Stimulated activated CD4-positive, alpha-beta T cell treated with anti-CD3 and anti-CD28 coated beads, Interleukin-1b, Interleukin-23, amount 100 ng/mL, for 1 hour (primary cell): ENCODE measurements at regions not wholly inside any gene's neighbourhood (a gene's known extent, or its start where the extent isn't known, plus 50 kb on each side); places are given as distances from the start of the nearest gene placed in this dataset.

Experiments used
- DNase-seq, 2 donors: peaks; one replicate each; pipeline ENCODE4 v3.0.0-alpha.2; 2020; ENCODE audit warnings: low read depth in 2 of 2

DNA sequence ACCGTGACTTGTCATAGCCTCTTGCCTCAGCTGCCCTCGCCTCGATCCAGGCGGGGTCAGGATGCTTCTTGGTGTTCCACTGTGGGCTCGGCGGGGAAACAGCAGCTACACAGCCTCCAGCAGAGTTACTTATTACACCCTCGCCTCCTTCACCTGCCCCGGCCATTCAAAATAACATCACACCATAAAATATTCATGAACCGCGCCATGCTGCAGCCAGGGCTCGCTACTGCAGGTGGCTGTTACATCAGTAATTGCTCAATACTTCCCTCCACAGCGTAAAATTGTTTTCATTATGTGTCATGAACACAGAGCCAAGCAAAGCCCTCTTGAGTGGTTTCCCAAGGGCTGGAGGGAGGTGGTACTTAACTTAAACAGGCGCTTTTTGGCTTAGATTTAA, 241.5 kb upstream of the SP8 start:
- DNase-seq: no peak

DNA sequence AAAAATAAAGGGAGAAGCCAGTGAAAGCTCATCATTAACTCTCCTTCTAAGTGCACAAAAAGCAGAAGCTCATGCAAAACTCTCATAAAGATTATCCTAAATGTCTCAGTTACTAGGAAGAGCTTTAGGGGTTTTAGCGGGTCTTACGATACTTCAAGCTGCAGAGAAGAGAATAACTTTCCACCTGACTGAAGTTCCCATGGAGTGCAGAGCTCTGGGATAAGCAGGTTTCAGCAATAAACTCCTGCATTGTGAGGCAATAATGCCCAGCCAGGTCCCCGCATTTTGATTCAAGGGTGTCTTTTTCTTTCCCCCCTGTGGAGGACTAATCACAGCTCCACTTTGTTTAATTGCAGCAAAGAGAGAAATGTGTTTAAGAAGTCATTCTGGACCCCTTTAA, 241.9 kb upstream of the SP8 start:
- no peak for DNase-seq

DNA sequence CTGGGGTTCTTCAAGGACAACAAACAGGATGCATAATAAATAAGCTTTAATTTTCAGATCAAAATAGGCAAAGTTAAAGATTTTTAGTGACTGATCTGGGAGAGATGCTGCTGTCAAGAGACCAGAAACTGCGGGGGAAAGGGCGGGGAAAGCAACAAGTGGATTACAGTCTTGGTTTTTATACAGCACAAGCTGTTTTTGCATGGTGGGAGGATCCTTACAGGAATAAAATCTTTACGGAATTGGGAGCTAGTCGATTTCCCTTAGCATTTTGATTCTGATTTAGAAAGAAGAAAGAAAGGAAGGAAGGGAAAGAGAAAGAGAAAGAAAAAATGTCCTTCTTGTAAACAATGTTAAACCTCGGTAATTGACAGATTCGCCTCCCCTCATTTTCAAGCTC, 242.3 kb upstream of the SP8 start:
- no peak for DNase-seq

DNA sequence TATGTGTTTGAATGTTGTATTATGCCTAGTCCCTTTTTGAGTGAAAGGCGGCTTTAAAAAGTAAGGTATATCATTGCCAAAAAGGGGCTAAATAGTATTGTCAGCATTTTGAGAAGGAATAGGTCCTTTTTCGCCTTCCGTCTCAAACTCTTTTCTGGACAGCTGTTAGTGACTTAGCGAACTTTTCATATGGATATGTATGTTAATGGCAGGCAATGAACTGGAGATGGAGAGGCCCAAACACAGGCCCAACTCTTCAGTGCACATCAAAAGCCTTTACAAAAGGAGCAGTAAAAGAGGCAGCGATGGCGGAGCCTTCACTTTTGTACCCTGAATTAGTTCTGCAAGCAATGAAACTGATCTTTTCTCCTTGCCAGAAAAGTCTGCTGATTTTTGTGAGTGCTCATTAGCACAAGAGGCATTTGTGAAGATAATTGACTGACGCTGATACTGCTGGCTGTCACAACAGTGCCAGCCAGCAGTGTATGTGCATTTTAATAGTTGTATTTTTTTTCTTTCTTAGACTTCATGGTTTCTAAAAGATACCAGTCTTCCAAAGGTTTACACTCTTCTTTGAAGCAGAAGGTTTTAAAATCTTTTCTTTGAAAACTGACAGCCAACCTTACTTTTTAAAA, 243.7 kb upstream of the SP8 start:
- no peak for DNase-seq

DNA sequence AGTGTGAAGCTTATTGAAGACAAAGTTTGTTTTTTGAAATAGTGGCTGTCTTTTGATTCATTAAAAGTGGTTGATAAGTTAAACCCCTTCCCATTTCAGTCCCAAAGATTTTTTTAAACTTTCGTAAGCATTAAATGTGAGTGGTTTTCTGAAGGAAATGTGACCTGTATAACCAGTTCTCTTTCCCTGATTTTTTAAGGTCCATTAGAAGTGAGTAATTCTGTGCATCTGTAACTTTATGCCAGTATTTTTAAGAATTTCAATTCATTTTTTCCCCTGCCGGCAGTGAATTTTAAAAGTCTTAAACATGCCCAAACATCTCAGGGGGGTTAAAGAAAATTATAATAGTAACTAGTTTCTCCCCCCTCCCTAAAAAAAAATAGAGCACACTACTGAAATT, 254.6 kb upstream of the SP8 start:
- DNase-seq: no peak

DNA sequence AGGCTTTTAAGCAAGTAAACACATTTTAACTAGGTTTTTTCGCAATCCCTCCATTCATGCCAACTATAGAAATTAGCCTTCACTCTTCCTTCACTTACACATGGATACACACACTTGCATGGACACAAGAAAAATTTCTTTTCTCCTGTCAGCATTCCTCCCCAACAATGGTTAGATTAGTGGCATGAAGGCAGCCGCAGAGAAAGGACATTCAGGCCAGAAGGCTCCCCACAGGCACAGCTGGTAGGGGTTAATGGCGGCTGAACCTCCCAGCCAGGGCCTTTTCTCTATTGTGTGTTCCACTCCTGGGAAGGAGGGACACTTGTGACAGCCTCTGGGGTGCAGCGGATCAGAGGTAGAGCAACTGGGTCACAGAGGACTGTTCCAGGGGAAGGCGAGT, 255.0 kb upstream of the SP8 start:
- DNase-seq: no peak

DNA sequence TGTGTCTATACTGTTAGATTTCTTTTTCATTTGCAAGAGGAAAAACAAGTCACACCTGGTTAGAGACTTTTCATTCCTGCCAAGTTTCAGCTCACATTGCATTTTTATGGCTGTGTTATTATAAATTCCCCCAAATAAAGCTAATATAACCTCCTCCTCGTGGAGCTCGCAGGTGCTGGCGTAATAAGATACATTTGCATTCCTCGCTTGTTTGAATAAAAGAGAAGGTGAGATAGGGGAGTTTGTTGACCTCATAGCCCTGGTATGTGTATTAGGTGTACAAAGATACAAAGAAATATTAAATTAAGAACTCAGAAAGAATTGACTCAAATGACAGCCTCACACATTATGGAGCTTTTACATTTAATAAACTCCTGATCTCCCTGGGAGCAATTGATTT, 257.7 kb upstream of the SP8 start:
- no peak for DNase-seq

DNA sequence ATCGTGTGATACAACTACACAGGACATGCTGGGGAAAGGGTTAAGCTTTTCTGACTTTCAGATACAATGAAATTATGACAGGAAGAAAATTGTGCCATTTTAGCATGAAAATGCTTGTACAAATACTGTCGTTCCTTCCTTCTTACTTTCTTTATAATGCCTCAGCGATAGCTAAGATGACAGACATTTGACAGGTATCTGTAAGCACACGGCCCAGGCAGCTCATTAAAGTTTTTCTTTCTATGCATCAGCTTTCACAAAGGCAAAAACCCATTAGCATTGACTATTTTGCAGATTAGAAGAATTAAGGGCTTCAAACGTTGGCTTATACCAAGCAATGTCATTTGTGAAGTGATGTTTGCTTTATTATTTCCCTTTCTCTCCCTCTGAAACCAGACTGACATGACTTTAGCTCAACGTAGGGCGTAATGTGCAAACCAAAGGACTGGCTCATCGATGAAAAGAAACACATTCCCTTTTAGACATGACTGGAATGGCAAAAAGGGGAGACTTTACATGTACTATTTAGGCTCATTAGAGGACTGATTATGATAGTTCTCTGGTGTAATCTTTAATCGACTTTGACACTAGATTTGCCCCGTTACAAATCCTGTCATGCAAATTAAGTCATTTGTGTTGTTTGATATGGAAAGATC, 258.4 kb upstream of the SP8 start:
- no peak for DNase-seq

DNA sequence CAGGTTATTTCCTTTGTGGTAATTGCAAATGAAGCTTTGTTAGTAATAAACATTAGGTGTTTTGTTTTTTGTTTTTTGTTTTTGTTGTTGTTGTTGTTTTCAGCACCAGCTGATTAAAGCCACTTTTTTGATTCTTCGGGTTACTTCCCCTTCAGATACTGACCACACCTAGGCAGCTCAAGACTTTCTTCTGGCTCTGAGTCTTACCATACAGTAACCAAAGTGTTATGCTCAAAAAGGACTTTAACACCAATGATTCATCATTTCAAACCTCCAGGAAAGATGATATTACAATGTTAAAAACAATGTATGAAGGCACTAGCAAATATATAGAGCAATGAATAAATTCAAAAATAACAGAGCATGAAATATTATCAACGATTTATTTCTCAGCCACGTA, 265.2 kb upstream of the SP8 start:
- DNase-seq: no peak

DNA sequence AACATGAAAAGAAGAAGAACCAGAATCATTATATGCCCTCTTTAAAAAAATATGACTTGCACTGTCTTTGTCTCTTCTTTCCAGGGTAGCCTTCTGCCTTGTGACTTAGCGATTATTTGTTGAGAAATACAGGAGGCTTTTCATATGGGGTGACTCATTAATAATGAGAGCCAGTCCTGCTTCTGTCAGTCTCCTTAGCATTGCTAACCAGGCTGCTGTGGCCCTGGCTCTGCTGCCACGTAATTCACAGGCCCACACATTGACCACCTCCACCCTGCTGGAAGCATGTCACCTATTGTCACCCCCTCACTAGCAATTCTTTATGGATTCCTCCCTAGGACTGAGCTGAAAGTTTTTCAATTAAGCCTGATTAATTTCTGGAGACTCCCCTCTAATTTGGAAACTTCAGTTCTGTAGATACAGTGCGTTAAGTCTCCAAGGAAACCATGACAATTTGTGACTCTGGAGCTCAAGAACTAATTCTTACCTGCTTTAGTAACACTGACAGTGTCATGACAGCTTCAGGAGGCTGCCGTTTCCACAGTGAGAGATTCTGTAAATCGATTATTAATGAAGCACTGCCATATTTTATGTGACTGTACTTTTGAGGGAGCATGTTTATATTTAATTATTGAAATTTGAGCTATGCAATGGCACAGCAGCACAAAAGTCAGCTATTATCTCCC, 267.9 kb upstream of the SP8 start:
- no peak for DNase-seq

DNA sequence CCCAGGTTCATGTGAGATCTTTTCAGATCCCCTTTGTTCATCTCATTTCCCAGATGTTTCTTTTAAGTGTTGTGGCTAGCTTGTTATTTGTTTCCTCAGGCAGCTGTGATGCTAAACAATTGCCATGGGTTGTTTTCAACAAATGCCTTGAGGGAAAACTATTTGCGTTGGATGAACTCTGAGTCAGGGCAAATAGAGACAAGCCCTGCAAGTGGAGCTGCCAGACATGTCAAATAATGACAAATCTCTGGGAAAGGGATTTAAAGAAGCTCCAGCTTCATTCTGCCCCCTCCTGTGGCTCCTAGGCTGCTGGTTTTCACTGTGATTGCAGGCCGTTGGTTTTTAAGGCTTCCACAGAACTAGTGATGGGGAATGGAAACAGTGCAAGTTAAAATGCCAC, 272.4 kb upstream of the SP8 start:
- DNase-seq: no peak

DNA sequence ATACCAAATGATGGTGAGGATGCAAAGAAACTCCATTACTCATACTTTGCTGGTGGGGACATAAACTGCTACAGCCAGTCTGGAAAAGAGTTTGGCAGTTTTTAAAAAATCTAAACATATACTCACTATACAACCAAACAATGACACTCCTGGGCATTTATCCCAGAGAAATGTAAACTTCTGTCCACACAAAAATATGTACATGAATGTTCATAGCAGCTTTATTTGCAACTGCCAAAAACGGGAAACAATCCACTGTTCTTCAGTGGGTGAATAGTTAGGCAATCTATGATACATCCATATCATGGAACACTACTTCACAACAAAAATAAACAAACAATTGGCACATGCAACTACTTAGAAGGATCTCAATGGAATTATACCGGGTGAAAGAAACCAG, 276.4 kb upstream of the SP8 start:
- DNase-seq: no peak

DNA sequence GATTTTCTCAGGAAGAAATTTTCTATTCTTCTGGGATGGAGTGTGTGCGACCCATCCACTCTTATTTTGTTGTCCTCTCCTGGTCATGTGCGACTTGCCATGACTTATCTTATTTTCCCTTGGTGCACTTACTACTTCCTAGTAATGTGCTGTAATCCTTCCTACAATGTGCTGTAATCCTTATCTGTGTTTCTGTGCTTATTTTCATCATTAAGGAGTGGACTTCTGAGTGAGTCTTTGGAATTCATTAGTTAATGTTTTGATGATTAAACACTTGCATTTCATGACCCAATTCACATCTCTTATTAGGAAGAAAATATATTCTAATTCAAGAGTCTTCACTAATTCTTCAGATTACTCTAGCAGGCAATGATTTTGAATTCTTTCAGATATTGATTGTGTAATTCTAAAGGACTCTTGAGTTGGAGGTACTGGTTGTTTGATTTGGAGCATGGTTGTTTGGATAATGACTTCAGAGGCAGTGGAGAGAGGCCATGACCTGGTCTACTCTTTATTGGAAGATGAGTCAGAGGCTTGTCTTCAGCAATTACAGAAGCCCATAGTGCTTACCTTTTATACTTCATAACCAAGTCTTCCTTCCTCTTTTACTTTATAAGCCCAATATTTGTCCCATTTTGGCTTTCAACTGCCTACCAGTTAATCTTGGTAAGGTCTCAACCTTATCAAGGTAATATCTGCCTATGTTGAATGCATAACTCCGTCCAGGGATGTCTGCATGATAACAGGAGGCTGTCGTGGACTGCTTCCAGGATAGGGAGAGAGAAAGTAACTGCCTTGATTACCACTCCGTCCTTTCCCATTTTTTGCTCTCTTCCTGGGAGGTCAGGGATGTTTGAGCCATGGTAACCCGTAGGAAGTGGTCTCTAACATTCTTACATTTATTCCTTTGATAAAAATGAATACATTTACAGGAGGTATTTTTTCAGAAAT, 278.3 kb upstream of the SP8 start:
- no peak for DNase-seq

DNA sequence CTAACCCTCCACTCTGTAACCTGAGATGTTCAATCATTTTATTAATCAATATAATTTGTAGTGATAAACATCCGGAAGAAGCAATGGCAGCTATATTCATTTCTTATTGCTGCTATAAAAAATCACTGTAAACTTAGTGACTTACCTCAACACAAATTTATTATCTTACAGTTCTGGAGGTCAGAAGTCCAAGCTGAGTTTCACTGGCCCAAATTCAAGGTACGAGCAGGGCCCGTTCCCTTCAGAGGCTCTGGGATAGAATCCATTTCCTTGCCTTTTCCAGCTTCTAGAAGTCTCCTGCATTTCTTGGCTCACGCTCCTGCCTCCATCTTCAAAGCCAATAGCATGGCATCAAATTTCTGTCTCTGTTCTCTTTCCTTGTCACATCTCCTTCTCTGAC, 279.5 kb upstream of the SP8 start:
- DNase-seq: no peak

DNA sequence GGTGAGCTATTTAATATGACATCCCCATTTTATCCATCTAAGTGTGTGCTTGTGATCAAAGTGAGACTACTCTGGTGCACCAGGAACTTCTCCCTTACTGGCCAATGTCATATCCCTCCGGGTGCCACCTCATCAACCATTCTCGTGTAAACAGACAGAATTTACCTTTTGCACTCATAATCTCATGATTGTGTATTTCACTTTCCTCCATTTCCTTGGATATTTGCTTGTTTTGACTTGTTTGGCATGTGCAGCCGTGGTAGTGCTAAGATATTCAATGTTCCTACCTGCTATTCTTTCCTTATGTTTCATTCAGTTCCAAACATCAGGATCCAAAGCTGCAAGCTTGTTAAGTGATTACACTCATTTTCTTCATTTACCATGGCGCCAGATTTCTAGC, 280.5 kb upstream of the SP8 start:
- DNase-seq: no peak

DNA sequence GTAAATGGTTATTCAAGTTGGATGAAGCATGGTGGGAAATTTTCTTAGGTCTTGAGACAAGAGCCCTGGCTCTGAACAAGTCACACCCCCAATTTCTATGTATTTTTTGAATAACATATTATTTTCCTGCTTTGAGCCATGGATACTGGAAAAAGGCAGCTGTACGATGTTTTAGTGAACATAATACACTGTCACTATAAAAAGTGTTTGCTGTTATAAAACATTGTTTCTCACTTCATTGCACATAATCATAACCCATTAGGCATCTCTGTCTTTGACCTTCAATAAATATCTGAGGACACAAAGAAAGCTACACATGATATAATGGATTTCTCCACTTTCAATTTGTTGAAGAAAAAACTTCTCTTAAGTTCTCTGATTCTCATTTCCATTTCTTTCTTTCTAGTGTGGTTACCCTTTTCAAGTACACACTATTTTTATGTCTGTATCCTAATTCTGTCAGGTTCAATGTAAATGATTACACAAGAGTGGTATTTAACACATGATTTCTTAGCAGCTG, 283.9 kb upstream of the SP8 start:
- DNase-seq: no peak

DNA sequence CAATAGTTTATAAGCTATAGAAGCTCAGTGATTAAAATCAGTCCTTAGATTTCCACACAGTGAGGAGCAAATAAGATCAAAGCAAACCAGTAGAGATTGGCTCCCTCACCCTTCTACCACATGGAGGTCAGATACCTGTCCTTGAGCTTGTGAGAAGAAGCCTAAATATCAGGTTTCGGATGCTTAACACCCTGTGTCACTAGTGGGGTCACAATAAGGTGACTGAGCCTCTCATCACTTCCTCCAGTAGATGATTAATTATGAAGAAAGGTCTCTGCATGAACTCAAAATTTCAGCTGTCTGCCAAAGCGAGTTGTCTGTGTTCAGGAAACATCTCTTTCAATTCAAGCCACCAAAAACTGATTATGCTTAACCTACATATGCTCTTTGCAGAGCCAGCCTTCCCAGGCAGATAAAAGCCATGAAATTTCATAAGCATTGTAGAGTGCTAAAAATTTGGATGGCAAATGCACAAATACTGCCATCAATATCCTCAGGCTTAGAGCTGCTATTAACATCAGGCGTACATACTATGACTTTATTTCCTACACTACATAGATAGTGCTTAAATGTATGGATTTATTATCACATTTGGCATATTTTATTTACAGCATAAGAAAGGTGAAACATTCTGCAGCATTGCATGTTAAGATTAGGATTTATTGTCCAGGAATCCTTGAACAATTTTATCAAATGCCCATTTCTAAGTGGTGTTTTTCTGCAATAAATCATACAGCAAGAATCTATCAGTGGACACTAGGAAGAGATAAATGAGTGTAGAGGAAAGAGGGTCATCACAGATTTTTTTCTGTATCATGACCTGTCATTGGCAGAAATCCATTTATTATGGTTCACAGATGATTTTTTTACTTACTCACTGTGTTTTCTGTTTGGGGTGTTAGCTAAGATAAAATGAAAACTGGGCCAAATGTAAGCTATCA, 285.1 kb upstream of the SP8 start:
- DNase-seq: no peak

DNA sequence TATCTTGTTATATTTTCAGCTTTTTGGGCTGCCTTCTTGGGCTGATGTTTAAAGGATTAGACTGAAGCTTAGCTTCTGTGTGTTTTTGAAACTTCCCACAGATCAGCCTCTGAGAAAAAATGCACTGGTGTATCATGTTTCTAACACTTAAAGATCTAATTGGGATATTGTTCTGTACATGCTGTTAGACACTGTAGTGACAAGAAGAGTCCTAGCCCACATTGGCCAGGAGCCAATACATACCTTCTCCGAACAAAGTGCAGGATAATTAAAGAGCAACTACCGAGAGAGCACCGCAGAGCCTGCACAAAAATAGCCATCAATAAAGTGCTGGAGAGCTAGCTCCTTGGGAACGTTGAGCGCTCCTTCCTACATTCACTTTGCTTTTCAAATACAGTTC, 289.4 kb upstream of the SP8 start:
- no peak for DNase-seq

DNA sequence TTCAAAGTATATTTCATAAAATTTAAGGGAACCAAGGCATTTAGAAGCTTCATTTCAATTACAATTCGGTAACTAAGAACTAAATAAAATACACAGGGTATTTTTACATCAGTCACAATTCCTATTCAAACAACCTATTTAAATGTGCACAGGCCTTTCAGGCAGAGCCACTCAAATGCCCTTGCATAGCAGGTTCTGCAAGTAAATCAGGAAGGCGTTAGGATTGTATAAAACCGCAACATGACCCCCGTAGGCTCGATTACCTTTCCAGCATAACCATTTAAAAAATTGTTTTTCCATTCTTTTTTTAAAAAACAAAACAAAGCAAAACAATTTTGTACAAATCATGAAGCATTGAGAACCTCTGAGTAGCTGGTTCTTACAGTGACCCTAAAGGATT, 289.9 kb upstream of the SP8 start:
- DNase-seq: no peak

DNA sequence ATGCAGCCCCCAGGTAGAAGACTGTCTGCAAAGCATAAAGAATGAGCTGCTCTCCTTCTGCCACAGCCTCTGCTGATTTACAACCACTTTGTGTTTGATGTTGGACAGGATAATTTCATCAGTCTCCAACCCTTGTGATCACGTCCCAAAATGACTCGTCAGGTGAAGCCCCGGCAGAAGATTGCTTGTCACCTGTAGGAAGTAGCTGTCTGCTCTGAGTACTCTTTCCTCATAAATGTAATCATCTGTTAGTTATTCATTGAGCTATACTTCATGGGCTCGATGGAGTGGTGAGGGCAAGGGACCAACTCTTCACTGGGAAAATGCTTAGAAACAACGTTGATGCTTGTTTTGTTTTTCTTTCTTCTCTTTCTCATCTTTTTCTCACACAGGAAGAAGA, 290.9 kb upstream of the SP8 start:
- DNase-seq: no peak

DNA sequence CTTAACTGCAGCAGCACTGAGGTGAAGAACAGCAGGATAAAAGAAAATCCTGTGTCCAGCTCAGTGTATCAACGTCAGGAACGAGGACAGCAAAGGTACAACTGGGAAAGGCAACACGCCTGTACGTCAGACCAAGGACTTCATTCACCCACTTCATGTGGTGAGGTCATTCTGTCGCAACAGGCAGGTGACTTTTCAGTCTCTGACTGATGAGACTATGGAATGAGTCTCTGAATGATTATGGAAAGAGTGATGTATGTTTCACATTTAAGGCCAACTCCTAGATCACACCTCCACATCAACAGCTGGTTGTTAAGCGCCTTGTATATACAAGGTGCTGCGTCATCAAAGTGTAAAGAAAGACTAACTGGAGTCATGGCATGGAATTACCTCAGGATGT, 297.6 kb upstream of the SP8 start:
- DNase-seq: no peak
